ENCODE measurements at regions not wholly inside any gene's neighbourhood (a gene's known extent, or its start where the extent isn't known, plus 50 kb on each side); places are given as distances from the start of the nearest gene placed in this dataset.

- Histone ChIP-seq H3K4me1 (peaks cover 12% of the 10 kb centered on the region), H3K9me3 (no peaks in the 10 kb centered on the region), H3K9ac (no peak overlapping the region), H3K27me3 (no peaks in the 10 kb centered on the region), H3K4me3 (no peak overlapping the region), H3K36me3 (no peaks in the 10 kb centered on the region), H3K4me2 (no peak overlapping the region), H4K20me1 (no peaks in the 10 kb centered on the region), H3K27ac (no peak overlapping the region)
- TF ChIP-seq Cebpa-rat (IDR thresholded peaks at IDR 0.05) = no peak
Measured at GRCh38 chr10:128435811-128436210, 309.6 kb upstream of the MKI67 start.

GRCh38 chr10:128437786-128438345 is 311.6 kb upstream of the MKI67 start:
- no peak for TF ChIP-seq Cebpa-rat (IDR thresholded peaks at IDR 0.05)

DNA sequence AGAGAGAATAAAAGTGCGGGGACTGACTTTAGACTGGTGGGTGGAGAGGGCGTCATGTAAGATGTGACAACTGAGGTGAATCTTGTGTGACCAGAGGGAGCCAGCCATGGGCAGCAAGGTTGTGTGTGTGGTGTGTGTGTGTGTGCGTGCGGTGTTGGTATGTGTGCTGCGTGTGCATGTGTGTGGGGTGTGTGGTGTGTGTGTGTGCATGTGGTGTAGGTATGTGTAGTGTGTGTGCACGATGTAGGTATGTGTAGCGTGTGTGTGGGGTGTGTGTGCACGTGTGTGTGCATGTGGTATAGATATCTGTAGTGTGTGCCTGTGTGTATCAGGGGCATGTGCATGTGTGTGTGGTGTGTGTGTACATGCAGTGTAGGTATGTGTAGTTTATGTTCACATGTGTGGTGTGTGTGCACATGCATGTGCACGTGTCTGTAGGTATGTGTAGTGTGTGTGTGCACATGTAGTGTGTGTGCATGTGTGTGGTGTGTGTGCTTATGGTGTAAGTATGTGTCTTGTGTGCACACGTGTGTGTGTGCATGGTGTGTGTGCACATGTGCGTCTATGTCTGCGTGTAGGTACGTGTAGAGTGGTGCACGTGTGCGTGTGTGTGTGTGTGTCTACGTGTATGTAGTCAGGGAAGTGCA is 312.3 kb upstream of the MKI67 start:
- H3K27me3 ChIP-seq = no peaks in the 10 kb centered on the region
- no peak overlapping the region for H3K27ac ChIP-seq
- H4K20me1 ChIP-seq = no peaks in the 10 kb centered on the region
- H3K4me3 ChIP-seq = no peak overlapping the region
- no peaks in the 10 kb centered on the region for H3K4me1 ChIP-seq
- H3K9ac ChIP-seq = no peak overlapping the region
- no peaks in the 10 kb centered on the region for H3K9me3 ChIP-seq
- no peak for TF ChIP-seq Cebpa-rat (IDR thresholded peaks at IDR 0.05)
- no peak overlapping the region for H3K4me2 ChIP-seq
- H3K36me3 ChIP-seq = no peaks in the 10 kb centered on the region

More at GRCh38 chr10:128437786-128438345, 311.6 kb upstream of the MKI67 start:
- Histone ChIP-seq H3K4me1 (no peaks in the 10 kb centered on the region), H3K9me3 (no peaks in the 10 kb centered on the region), H3K27ac (no peak overlapping the region), H3K4me3 (no peak overlapping the region), H4K20me1 (no peaks in the 10 kb centered on the region), H3K4me2 (no peak overlapping the region), H3K9ac (no peak overlapping the region), H3K27me3 (no peaks in the 10 kb centered on the region), H3K36me3 (no peaks in the 10 kb centered on the region)

DNA sequence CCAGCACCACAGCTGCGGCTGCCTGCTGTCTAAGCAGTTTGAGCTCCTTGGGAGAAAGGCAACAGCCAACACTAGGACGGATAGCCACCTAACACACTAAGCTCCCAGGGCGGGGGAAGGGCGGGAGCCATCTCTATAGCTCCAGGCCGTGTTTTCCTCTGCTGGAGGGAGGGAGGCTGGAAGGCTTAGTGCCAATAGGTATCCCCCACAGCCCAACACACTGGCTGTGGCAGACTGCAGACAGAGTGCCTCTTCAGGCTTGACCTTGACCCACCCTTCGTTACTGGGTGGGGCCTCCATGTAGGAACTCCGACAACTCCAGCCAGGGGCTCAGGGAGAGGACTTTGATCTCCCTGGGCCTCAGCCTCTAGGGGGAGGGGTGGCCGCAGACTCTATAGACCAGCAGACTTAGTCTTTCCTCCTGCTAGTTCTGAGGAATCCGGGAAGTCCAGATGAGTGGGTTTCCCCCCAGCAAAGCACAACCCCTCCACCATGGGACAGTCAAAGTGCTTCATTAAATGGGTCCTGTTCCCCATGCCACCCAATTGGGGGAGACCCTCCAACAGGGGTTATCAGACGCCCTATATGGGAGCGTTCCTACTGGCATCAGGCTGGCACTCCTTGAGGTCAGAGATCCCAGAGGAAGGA is 314.4 kb upstream of the MKI67 start:
- Histone ChIP-seq H3K9me3 (no peaks in the 10 kb centered on the region), H4K20me1 (no peaks in the 10 kb centered on the region), H3K27ac (no peak overlapping the region), H3K9ac (no peak overlapping the region), H3K4me3 (no peak overlapping the region), H3K36me3 (no peaks in the 10 kb centered on the region), H3K27me3 (no peaks in the 10 kb centered on the region), H3K4me2 (no peak overlapping the region), H3K4me1 (no peaks in the 10 kb centered on the region)
- no peak for TF ChIP-seq Cebpa-rat (IDR thresholded peaks at IDR 0.05)

DNA sequence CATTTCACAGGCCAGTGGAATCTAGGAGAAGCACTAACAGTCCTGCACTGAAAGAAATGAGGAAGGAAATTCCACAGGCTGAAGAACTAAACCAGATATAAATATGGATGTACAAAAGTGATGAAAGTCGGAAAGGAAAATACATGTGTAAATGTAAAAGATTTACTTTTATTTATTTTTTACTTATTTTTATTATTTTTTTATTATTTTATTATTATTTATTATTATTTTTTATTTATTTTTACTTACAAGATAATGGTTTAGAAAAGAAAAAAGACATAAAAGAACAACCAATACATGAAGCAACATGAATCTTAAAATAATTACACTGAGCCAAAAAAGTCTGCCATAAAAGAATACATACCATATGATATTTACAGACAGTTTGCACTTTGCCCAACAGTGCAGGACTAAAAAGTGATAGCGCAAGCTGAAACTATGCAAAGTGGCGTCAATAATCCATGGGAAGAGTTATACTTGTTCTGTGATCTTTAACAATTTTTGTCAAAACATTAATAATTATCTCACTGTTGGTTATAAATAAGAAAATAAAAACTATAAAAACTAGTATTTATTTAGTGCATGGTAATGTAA is 317.8 kb upstream of the MKI67 start:
- H3K4me1 ChIP-seq = no peaks in the 10 kb centered on the region
- H3K9me3 ChIP-seq = peaks cover 5% of the 10 kb centered on the region; the same call in 1 of the 2 replicates
- no peak overlapping the region for H3K4me3 ChIP-seq
- H3K36me3 ChIP-seq = no peaks in the 10 kb centered on the region
- no peak overlapping the region for H3K9ac ChIP-seq
- no peak overlapping the region for H3K27ac ChIP-seq
- no peak for TF ChIP-seq Cebpa-rat (IDR thresholded peaks at IDR 0.05)
- H3K4me2 ChIP-seq = no peak overlapping the region
- H4K20me1 ChIP-seq = no peaks in the 10 kb centered on the region
- no peaks in the 10 kb centered on the region for H3K27me3 ChIP-seq

DNA sequence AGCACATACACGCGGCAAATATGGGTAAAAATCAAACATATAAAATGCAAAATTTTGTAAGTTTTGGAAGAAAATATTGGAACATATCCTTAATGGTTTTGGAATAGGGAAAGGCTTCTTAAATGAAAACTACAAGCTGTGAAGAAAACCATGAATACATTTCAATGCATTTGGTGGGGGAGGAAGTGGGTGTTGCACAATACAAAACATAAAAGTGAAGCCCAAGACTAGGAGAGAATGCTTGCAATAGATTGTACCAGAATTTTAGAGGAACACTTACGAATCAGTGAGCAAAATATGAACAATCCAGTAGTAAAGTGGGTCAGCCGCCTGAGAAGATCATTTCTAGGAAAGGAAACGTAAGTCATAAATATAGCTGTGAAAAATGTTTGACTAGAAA is 322.6 kb upstream of the MKI67 start:
- no peak overlapping the region for H3K4me2 ChIP-seq
- no peaks in the 10 kb centered on the region for H3K27me3 ChIP-seq
- H4K20me1 ChIP-seq = no peaks in the 10 kb centered on the region
- H3K36me3 ChIP-seq = no peaks in the 10 kb centered on the region
- peaks cover 5% of the 10 kb centered on the region; the same call in 1 of the 2 replicates for H3K9me3 ChIP-seq
- no peak overlapping the region for H3K4me3 ChIP-seq
- H3K27ac ChIP-seq = no peak overlapping the region
- no peak; the same call in 1 of the 2 replicates for TF ChIP-seq Cebpa-rat (IDR thresholded peaks at IDR 0.05)
- H3K9ac ChIP-seq = no peak overlapping the region
- H3K4me1 ChIP-seq = no peaks in the 10 kb centered on the region

- H3K4me1 ChIP-seq = no peaks in the 10 kb centered on the region
- peaks cover 5% of the 10 kb centered on the region; the same call in 1 of the 2 replicates for H3K9me3 ChIP-seq
- no peak overlapping the region for H3K27ac ChIP-seq
- no peak overlapping the region for H3K4me2 ChIP-seq
- H3K4me3 ChIP-seq = no peak overlapping the region
- TF ChIP-seq Cebpa-rat (IDR thresholded peaks at IDR 0.05) = no peak
- no peaks in the 10 kb centered on the region for H4K20me1 ChIP-seq
- H3K9ac ChIP-seq = no peak overlapping the region
- no peaks in the 10 kb centered on the region for H3K36me3 ChIP-seq
- no peaks in the 10 kb centered on the region for H3K27me3 ChIP-seq
Measured at GRCh38 chr10:128451879-128452278, 325.7 kb upstream of the MKI67 start.

- Histone ChIP-seq H3K9ac (no peak overlapping the region), H4K20me1 (no peaks in the 10 kb centered on the region), H3K36me3 (no peaks in the 10 kb centered on the region), H3K4me2 (no peak overlapping the region), H3K27ac (no peak overlapping the region), H3K27me3 (no peaks in the 10 kb centered on the region), H3K4me1 (no peaks in the 10 kb centered on the region), H3K4me3 (no peak overlapping the region), H3K9me3 (no peaks in the 10 kb centered on the region)
- no peak for TF ChIP-seq Cebpa-rat (IDR thresholded peaks at IDR 0.05)
Measured at GRCh38 chr10:128456271-128456670, 330.0 kb upstream of the MKI67 start.

DNA sequence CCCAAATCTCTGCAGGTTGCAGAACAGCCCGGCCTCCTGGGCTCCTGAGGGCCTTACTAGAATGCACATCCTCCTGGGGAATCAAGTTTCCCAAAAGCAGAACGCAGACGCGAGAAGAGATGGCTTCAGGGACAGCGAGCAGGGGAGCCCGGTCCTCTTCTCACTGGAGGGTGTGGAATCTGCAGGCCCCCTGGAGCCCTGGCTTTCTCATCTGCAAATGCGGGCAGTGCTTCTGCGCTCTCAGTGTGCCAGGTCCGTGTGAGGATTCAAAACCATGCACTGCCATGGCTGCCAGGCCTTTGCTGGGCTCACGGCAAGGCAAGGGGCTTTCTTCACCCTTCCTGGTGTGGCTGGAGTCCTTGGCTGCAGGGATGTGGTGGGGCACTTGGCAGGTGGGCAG is 330.9 kb upstream of the MKI67 start:
- H3K9me3 ChIP-seq = no peaks in the 10 kb centered on the region
- H3K27me3 ChIP-seq = no peaks in the 10 kb centered on the region
- no peak overlapping the region for H3K9ac ChIP-seq

GRCh38 chr10:128461991-128462390 is 335.8 kb upstream of the MKI67 start:
- H3K9ac ChIP-seq = no peak overlapping the region
- no peak overlapping the region for H3K4me3 ChIP-seq
- no peak for TF ChIP-seq Cebpa-rat (IDR thresholded peaks at IDR 0.05)
- no peaks in the 10 kb centered on the region for H3K4me1 ChIP-seq
- no peaks in the 10 kb centered on the region for H4K20me1 ChIP-seq
- no peak overlapping the region for H3K4me2 ChIP-seq
- no peak overlapping the region for H3K27ac ChIP-seq
- peaks cover 4% of the 10 kb centered on the region for H3K9me3 ChIP-seq
- no peaks in the 10 kb centered on the region for H3K36me3 ChIP-seq
- H3K27me3 ChIP-seq = peaks cover 15% of the 10 kb centered on the region

More for the DNA sequence above, 330.9 kb upstream of the MKI67 start:
- no peak for TF ChIP-seq Cebpa-rat (IDR thresholded peaks at IDR 0.05)
- no peaks in the 10 kb centered on the region for H4K20me1 ChIP-seq
- no peak overlapping the region for H3K4me3 ChIP-seq
- no peaks in the 10 kb centered on the region for H3K36me3 ChIP-seq
- no peak overlapping the region for H3K4me2 ChIP-seq
- H3K27ac ChIP-seq = no peak overlapping the region
- H3K4me1 ChIP-seq = no peaks in the 10 kb centered on the region
